Esophagus muscularis mucosa (tissue), 3 donors: ENCODE measurements at regions not wholly inside any gene's neighbourhood (a gene's known extent, or its start where the extent isn't known, plus 50 kb on each side); places are given as distances from the start of the nearest gene placed in this dataset.

Source experiments
- POLR2AphosphoS5 ChIP-seq, 2 donors: sonication (generic); formaldehyde crosslinking; IDR thresholded peaks; one replicate each; pipeline ENCODE4 v1.6.1; 2017; ENCODE audit warnings: antibody characterized with exemption in 2 of 2
- TF ChIP-seq, protein P1 (sequence below), 3 experiments: fragments of 200-600 bp in 2 of 3; fragments of 450-650 bp in 1 of 3; sonication (generic) in 2 of 3; IDR thresholded peaks; one replicate each; pipeline ENCODE4 v1.5.1; 2017 to 2019; ENCODE audit warnings: antibody characterized with exemption in 3 of 3, mild to moderate bottlenecking in 2 of 3, moderate library complexity in 1 of 3

DNA sequence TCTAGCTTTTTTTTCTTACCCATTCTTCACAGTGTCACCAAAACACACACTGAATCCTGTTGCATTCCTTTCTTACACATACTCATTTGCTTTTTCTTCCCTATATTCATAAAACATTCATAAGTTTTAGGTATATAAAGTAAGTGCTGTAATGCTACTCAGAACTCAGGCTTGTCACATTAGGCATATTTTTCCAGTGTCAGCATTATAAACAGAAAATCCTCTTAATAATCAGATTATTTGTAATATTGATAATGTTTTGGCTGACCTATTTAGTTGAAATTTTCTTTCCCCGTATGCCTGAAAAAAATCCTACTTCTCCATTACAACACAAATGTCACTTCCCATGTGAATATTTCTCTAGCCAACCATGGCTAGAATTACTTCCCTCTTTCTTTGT is 743.0 kb upstream of the NUDT12 start:
- TF ChIP-seq, protein P1, sequence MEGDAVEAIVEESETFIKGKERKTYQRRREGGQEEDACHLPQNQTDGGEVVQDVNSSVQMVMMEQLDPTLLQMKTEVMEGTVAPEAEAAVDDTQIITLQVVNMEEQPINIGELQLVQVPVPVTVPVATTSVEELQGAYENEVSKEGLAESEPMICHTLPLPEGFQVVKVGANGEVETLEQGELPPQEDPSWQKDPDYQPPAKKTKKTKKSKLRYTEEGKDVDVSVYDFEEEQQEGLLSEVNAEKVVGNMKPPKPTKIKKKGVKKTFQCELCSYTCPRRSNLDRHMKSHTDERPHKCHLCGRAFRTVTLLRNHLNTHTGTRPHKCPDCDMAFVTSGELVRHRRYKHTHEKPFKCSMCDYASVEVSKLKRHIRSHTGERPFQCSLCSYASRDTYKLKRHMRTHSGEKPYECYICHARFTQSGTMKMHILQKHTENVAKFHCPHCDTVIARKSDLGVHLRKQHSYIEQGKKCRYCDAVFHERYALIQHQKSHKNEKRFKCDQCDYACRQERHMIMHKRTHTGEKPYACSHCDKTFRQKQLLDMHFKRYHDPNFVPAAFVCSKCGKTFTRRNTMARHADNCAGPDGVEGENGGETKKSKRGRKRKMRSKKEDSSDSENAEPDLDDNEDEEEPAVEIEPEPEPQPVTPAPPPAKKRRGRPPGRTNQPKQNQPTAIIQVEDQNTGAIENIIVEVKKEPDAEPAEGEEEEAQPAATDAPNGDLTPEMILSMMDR (IDR thresholded peaks at IDR 0.05) = no peak
- no peak for TF ChIP-seq POLR2AphosphoS5 (IDR thresholded peaks at IDR 0.05)
